B cell (primary cell): ENCODE measurements at regions not wholly inside any gene's neighbourhood (a gene's known extent, or its start where the extent isn't known, plus 50 kb on each side); places are given as distances from the start of the nearest gene placed in this dataset.

Experiments
- ATAC-seq: fragments of 200-7000 bp; cut with Tn5 transposase; one replicate; pipeline ENCODE4 v1.10.0; 2021; ENCODE audit warnings: low read depth, mild to moderate bottlenecking, moderate number of reproducible peaks, moderate library complexity
- CTCF ChIA-PET: fragments of 350-600 bp; sonication (Branson Sonifier 250); formaldehyde crosslinking; loops from one replicate; lab custom pipeline; 2021; ENCODE audit warnings: antibody characterized with exemption, inconsistent platforms; lab: Charles Lee
- POLR2A ChIA-PET: fragments of 350-600 bp; sonication (Branson Sonifier 250); formaldehyde crosslinking; loops from one replicate; lab custom pipeline; 2021; ENCODE audit warnings: antibody characterized with exemption; lab: Charles Lee
- DNase-seq: peaks from one replicate; pipeline ENCODE4 v3.0.0; 2013
- H2AFZ ChIP-seq: 2 replicates; pipeline ENCODE4 v1.6.1; 2012; ENCODE audit warnings: mild to moderate bottlenecking, low read depth, low read length; ENCODE audit not compliant: insufficient read depth, poor library complexity, severe bottlenecking
- H3K27ac ChIP-seq, 2 donors: 1 replicate in 1 of 2; 2 replicates in 1 of 2; pipeline ENCODE4 v1.5.1; 2012 to 2013; ENCODE audit warnings: low read length in 2 of 2, mild to moderate bottlenecking in 2 of 2, moderate library complexity in 1 of 2
- H3K27me3 ChIP-seq, 4 experiments: fragments of 200-600 bp in 1 of 4; sonication (generic) in 1 of 4; replicated peaks in 1 of 4; 1 replicate in 2 of 4; 2 replicates in 2 of 4; pipeline versions ENCODE4 v1.6.1 to v1.7.0; 2013 to 2016; ENCODE audit warnings: low read length in 3 of 4, mild to moderate bottlenecking in 2 of 4, mixed read lengths in 1 of 4, moderate library complexity in 1 of 4; ENCODE audit not compliant: insufficient read depth in 4 of 4, control insufficient read depth in 3 of 4; ENCODE audit errors: control extremely low read depth in 1 of 4
- H3K36me3 ChIP-seq, 2 experiments: replicated peaks in 1 of 2; 1 replicate in 1 of 2; 2 replicates in 1 of 2; pipeline versions ENCODE4 v1.6.1 to v1.7.1; 2013; ENCODE audit warnings: low read length in 1 of 2; ENCODE audit not compliant: insufficient read depth in 2 of 2, control insufficient read depth in 1 of 2; ENCODE audit errors: control extremely low read depth in 1 of 2, extremely low read depth in 1 of 2
- H3K4me1 ChIP-seq, 2 donors: fragments of 200-600 bp in 1 of 2; sonication (generic) in 1 of 2; 1 replicate in 1 of 2; 2 replicates in 1 of 2; pipeline versions ENCODE4 v1.5.1 to v1.6.1; 2013 to 2017; ENCODE audit warnings: low read length in 2 of 2; ENCODE audit not compliant: control insufficient read depth in 2 of 2, insufficient read depth in 2 of 2
- H3K4me2 ChIP-seq: replicated peaks from 2 replicates; pipeline ENCODE3; 2012; ENCODE audit warnings: mild to moderate bottlenecking, low read depth, low read length; ENCODE audit not compliant: poor library complexity, severe bottlenecking
- H3K4me3 ChIP-seq, 5 experiments: fragments of 200-600 bp in 1 of 5; sonication (generic) in 1 of 5; 1 replicate in 3 of 5; 2 replicates in 2 of 5; pipeline versions ENCODE4 v1.5.1 to v1.7.0; 2011 to 2016; ENCODE audit warnings: low read length in 4 of 5, mild to moderate bottlenecking in 4 of 5, low read depth in 2 of 5, control low read depth in 1 of 5, moderate library complexity in 1 of 5; ENCODE audit not compliant: insufficient read depth in 1 of 5; ENCODE audit errors: control extremely low read depth in 1 of 5, extremely low read depth in 1 of 5
- H3K79me2 ChIP-seq: fragments of 200-600 bp; sonication (generic); one replicate; pipeline ENCODE4 v1.6.0; 2016; ENCODE audit warnings: low read length; ENCODE audit not compliant: control insufficient read depth, insufficient read depth
- H3K9ac ChIP-seq: fragments of 200-600 bp; sonication (generic); 2 replicates; pipeline ENCODE4 v1.6.1; 2017; ENCODE audit warnings: mild to moderate bottlenecking, low read length, moderate library complexity
- H3K9me3 ChIP-seq, 3 donors: one replicate each; pipeline versions ENCODE4 v1.6.1 to v1.7.1; 2013; ENCODE audit warnings: low read length in 2 of 3; ENCODE audit not compliant: control insufficient read depth in 2 of 3, insufficient read depth in 1 of 3; ENCODE audit errors: control extremely low read depth in 1 of 3
- H4K20me1 ChIP-seq: 2 replicates; pipeline ENCODE4 v1.6.0; 2012; ENCODE audit warnings: mild to moderate bottlenecking, low read length; ENCODE audit not compliant: insufficient read depth, control insufficient read depth, poor library complexity, severe bottlenecking
- H3K27ac Mint-ChIP-seq: one replicate; pipeline ENCODE4 v1.8.0; 2021; ENCODE audit warnings: mixed read lengths
- H3K27me3 Mint-ChIP-seq: one replicate; pipeline ENCODE4 v1.8.0; 2021; ENCODE audit warnings: mixed read lengths
- H3K4me1 Mint-ChIP-seq: one replicate; pipeline ENCODE4 v1.8.0; 2021; ENCODE audit warnings: mixed read lengths
- H3K4me3 Mint-ChIP-seq: one replicate; pipeline ENCODE4 v1.8.0; 2021; ENCODE audit warnings: mixed read lengths
- H3K9me3 Mint-ChIP-seq: one replicate; pipeline ENCODE4 v1.8.0; 2022; ENCODE audit warnings: mixed read lengths; ENCODE audit not compliant: insufficient read depth
- CTCF ChIP-seq: fragments of 200-600 bp; IDR thresholded peaks from one replicate; pipeline ENCODE4 v1.8.0; 2022; ENCODE audit warnings: antibody characterized with exemption, mild to moderate bottlenecking
- EZH2 ChIP-seq: IDR thresholded peaks from 2 replicates; pipeline ENCODE4 v1.6.1; 2012; ENCODE audit warnings: borderline replicate concordance, low read depth, mild to moderate bottlenecking, moderate library complexity, low read length; ENCODE audit not compliant: insufficient read depth, poor library complexity, severe bottlenecking
- WGBS: methylation state at CpG from one replicate; pipeline ENCODE4 v1.1.5; 2013; ENCODE audit warnings: missing lambda C conversion rate; ENCODE audit not compliant: insufficient coverage; 5-methylcytosine and 5-hydroxymethylcytosine counted together
- intact Hi-C: fragments of 100-400 bp; cut with micrococcal nuclease; formaldehyde crosslinking; loops from one replicate; pipeline ENCODE4 v1.10.0; 2022

- H3K4me2 ChIP-seq, result no peak overlapping the region
- Mint-ChIP-seq H3K27ac (no peak overlapping the region), H3K4me1 (no peaks in the 10 kb centered on the region), H3K4me3 (no peak overlapping the region), H3K9me3 (peaks cover 4% of the 10 kb centered on the region), H3K27me3 (no peaks in the 10 kb centered on the region)
- no peak overlapping the region for H3K4me3 ChIP-seq
- no peaks in the 10 kb centered on the region for H3K27me3 ChIP-seq
- H4K20me1 ChIP-seq, result no peaks in the 10 kb centered on the region
- TF ChIP-seq CTCF (no peak), EZH2 (no peak)
- no peaks in the 10 kb centered on the region for H3K4me1 ChIP-seq
- ChIA-PET POLR2A (no interaction called here), CTCF (no interaction called here)
- whole genome bisulfite sequencing, result no CpG with 5 or more reads among the region's 1 CpG
- H3K36me3 ChIP-seq, result no peaks in the 10 kb centered on the region
- no peak for ATAC-seq
- intact Hi-C loops, result no loop called here
- H3K27ac ChIP-seq, result no peak overlapping the region
- no peak overlapping the region for H2AFZ ChIP-seq
- no peak overlapping the region for H3K9ac ChIP-seq
- peaks cover 0 to 10% (median 0%) of the 10 kb centered on the region in 3 donors for H3K9me3 ChIP-seq
- no peaks in the 10 kb centered on the region for H3K79me2 ChIP-seq
- no peak for DNase-seq
Observed at GRCh38 chr11:50186146-50186545, 153.5 kb downstream of the OR4C45 start.

- TF ChIP-seq CTCF (no peak), EZH2 (no peak)
- no peaks in the 10 kb centered on the region for H3K4me1 Mint-ChIP-seq
Observed at GRCh38 chr11:50187220-50187619, 154.5 kb downstream of the OR4C45 start.

More at GRCh38 chr11:50187220-50187619, 154.5 kb downstream of the OR4C45 start:
- H3K4me3 ChIP-seq, result no peak overlapping the region
- H3K9me3 Mint-ChIP-seq, result peaks cover 4% of the 10 kb centered on the region
- no peak overlapping the region for H2AFZ ChIP-seq
- no peaks in the 10 kb centered on the region for H3K4me1 ChIP-seq
- DNase-seq (no peak), ATAC-seq (no peak)
- H3K4me2 ChIP-seq, result no peak overlapping the region
- ChIA-PET POLR2A (no interaction called here), CTCF (no interaction called here)
- H3K9ac ChIP-seq, result no peak overlapping the region
- no peak overlapping the region for H3K27ac Mint-ChIP-seq
- H3K9me3 ChIP-seq, result peaks cover 0 to 10% (median 1%) of the 10 kb centered on the region in 3 donors
- no peak overlapping the region for H3K4me3 Mint-ChIP-seq
- intact Hi-C loops, result no loop called here
- H3K27me3 Mint-ChIP-seq, result no peaks in the 10 kb centered on the region
- H3K79me2 ChIP-seq, result no peaks in the 10 kb centered on the region
- H3K27me3 ChIP-seq, result no peaks in the 10 kb centered on the region
- H3K36me3 ChIP-seq, result no peaks in the 10 kb centered on the region
- no CpG with 5 or more reads among the region's 1 CpG for WGBS
- H4K20me1 ChIP-seq, result no peaks in the 10 kb centered on the region
- no peak overlapping the region for H3K27ac ChIP-seq
